ENCODE measurements at regions not wholly inside any gene's neighbourhood (a gene's known extent, or its start where the extent isn't known, plus 50 kb on each side); places are given as distances from the start of the nearest gene placed in this dataset.

DNA sequence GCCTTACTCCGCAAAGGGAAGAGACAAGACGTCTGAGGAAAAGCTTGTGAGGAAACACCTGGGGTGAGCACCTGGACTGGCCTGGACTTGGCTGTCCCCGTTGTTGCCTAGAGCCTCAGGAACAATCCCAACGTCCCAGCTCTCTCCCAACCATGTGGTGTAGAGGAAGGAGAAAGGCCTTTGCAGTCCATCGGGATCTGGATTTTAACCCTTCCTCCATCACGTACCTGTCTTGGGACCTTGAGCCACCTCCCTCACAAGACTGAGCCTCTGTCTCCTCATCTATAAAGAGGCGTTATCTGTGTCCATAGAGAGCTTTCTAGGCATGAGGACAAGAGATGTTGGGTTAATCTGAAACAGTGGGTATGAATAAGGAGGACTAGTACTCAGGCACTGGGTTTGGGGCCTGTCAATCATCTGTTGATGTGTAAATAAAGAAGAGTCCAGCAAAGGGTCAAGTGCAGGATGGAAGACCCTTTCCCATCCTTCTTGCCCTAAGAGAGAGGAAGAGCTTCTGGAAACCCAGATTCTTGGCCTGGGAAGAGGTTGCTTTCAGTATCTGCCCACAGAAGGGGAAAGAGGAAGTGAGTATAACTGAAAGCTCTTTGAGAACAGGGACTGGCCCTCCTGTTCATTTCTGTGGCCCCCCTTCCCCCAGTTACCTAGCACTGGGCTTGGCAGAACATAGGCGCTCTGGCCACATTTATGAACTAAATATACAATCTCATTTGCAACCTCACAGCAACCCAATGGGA, 137.1 kb downstream of the PJA1 start:
- no peak overlapping the region for H3K27ac Mint-ChIP-seq (ENCODE audit: unreplicated experiment)
- H3K9me3 Mint-ChIP-seq (ENCODE audit: unreplicated experiment) = no peaks in the 10 kb centered on the region
- no peaks in the 10 kb centered on the region for H3K27me3 Mint-ChIP-seq (ENCODE audit: unreplicated experiment)
- TF ChIP-seq, protein P1, sequence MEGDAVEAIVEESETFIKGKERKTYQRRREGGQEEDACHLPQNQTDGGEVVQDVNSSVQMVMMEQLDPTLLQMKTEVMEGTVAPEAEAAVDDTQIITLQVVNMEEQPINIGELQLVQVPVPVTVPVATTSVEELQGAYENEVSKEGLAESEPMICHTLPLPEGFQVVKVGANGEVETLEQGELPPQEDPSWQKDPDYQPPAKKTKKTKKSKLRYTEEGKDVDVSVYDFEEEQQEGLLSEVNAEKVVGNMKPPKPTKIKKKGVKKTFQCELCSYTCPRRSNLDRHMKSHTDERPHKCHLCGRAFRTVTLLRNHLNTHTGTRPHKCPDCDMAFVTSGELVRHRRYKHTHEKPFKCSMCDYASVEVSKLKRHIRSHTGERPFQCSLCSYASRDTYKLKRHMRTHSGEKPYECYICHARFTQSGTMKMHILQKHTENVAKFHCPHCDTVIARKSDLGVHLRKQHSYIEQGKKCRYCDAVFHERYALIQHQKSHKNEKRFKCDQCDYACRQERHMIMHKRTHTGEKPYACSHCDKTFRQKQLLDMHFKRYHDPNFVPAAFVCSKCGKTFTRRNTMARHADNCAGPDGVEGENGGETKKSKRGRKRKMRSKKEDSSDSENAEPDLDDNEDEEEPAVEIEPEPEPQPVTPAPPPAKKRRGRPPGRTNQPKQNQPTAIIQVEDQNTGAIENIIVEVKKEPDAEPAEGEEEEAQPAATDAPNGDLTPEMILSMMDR (IDR thresholded peaks at IDR 0.05; ENCODE audit: partially characterized antibody, unreplicated experiment) = no peak
- H3K36me3 Mint-ChIP-seq (ENCODE audit: unreplicated experiment) = no peaks in the 10 kb centered on the region
- H3K4me1 Mint-ChIP-seq (ENCODE audit: low read depth, unreplicated experiment) = peaks cover 1% of the 10 kb centered on the region
- DNase-seq = no peak
- H3K4me3 Mint-ChIP-seq (ENCODE audit: unreplicated experiment) = no peak overlapping the region

DNA sequence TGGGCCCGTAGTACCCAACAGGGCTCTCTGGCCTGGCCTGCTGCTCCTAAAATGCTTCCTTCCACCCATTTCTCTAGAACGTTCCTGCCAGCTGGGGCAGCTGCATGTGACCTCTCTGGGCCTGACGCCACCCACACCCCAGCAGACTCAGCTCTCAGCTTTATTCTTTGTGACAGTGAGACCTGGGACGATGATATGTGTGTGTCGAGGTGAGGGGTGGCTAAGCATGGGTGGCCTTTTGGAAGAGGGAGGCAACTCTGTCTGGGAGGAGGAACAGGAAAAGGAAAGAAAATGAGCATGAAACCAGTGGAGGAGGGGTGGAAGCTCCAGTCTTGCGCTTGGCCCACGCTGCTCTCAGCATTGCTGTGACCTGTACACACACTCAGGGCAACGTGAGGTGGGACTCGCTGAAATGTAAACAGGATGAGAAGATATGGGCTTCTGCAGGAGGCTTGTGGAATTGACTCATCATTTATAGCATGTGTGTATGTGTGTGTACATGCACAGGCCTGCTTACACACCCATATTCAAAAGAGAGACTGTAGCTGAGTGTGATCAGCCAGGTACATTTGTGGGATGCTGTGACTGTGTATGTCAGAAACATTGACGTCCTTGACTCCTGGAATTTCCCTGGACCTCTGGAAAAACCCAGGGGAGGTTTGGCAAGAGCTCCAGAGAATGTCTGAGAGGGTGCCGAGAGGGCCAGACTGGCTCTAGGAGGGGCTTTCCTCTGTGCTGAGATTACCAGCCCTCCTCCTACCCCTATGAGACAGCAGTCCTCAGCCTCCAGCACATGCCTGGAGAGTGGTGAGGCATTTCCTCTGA, 137.9 kb downstream of the PJA1 start:
- no peak overlapping the region for H3K4me3 Mint-ChIP-seq (ENCODE audit: unreplicated experiment)
- H3K4me1 Mint-ChIP-seq (ENCODE audit: low read depth, unreplicated experiment) = peaks cover 1% of the 10 kb centered on the region
- H3K27ac Mint-ChIP-seq (ENCODE audit: unreplicated experiment) = no peak overlapping the region
- TF ChIP-seq, protein P1 (IDR thresholded peaks at IDR 0.05; ENCODE audit: partially characterized antibody, unreplicated experiment) = no peak
- no peaks in the 10 kb centered on the region for H3K36me3 Mint-ChIP-seq (ENCODE audit: unreplicated experiment)
- no peak for DNase-seq
- H3K27me3 Mint-ChIP-seq (ENCODE audit: unreplicated experiment) = no peaks in the 10 kb centered on the region
- H3K9me3 Mint-ChIP-seq (ENCODE audit: unreplicated experiment) = no peaks in the 10 kb centered on the region

- Mint-ChIP-seq H3K4me1 (ENCODE audit: low read depth, unreplicated experiment) (peaks cover 1% of the 10 kb centered on the region), H3K4me3 (ENCODE audit: unreplicated experiment) (no peak overlapping the region)
These were observed 139.4 kb downstream of the PJA1 start for GRCh38 chrX:69025802-69026301.

GRCh38 chrX:69024931-69025330, 140.3 kb downstream of the PJA1 start:
- H3K36me3 Mint-ChIP-seq (ENCODE audit: unreplicated experiment) = no peaks in the 10 kb centered on the region
- DNase-seq = no peak
- no peak overlapping the region for H3K4me3 Mint-ChIP-seq (ENCODE audit: unreplicated experiment)
- no peak overlapping the region for H3K27ac Mint-ChIP-seq (ENCODE audit: unreplicated experiment)
- TF ChIP-seq, protein P1 (IDR thresholded peaks at IDR 0.05; ENCODE audit: partially characterized antibody, unreplicated experiment) = no peak
- peaks cover 1% of the 10 kb centered on the region for H3K4me1 Mint-ChIP-seq (ENCODE audit: low read depth, unreplicated experiment)
- H3K27me3 Mint-ChIP-seq (ENCODE audit: unreplicated experiment) = no peaks in the 10 kb centered on the region
- H3K9me3 Mint-ChIP-seq (ENCODE audit: unreplicated experiment) = no peaks in the 10 kb centered on the region

More at GRCh38 chrX:69025802-69026301, 139.4 kb downstream of the PJA1 start:
- DNase-seq = no peak
- TF ChIP-seq, protein P1 (IDR thresholded peaks at IDR 0.05; ENCODE audit: partially characterized antibody, unreplicated experiment) = no peak
- Mint-ChIP-seq H3K27ac (ENCODE audit: unreplicated experiment) (no peak overlapping the region), H3K9me3 (ENCODE audit: unreplicated experiment) (no peaks in the 10 kb centered on the region), H3K27me3 (ENCODE audit: unreplicated experiment) (no peaks in the 10 kb centered on the region), H3K36me3 (ENCODE audit: unreplicated experiment) (no peaks in the 10 kb centered on the region)
